Fibroblast of pulmonary artery (primary cell): ENCODE measurements at regions not wholly inside any gene's neighbourhood (a gene's known extent, or its start where the extent isn't known, plus 50 kb on each side); places are given as distances from the start of the nearest gene placed in this dataset.

ENCODE experiments used
- DNase-seq: peaks from one replicate; pipeline ENCODE4 v3.0.0-alpha.2; 2010; ENCODE audit warnings: low read depth
- H3K4me3 ChIP-seq: replicated peaks from 2 replicates; pipeline ENCODE4 v1.5.1; 2011; ENCODE audit warnings: low read depth, mild to moderate bottlenecking, control low read depth, low read length, moderate library complexity
- TF ChIP-seq, protein P1 (sequence below): IDR thresholded peaks from 2 replicates; pipeline ENCODE4 v1.5.1; 2011; ENCODE audit warnings: mild to moderate bottlenecking, control low read depth, low read length, inconsistent platforms; ENCODE audit errors: missing control alignments

DNA sequence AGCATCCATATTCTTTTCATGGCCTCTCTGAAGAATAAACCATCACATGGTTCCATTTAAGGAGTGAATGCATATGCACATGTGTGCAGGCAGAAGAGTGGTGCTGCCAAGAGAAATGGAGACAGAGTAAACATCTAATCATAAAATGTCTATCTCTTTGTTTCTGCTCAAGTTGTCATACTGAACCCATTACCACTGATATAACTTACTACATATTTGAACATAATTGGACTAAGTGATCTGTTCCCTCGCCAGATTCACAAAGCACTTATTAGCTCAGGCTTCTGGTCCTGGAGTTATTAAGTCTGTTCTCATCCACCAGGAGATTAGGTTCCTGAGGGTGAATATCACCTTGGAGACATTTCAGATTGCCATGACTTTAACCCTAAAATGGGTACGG lies 72.3 kb upstream of the XYLT1 start:
- TF ChIP-seq, protein P1, sequence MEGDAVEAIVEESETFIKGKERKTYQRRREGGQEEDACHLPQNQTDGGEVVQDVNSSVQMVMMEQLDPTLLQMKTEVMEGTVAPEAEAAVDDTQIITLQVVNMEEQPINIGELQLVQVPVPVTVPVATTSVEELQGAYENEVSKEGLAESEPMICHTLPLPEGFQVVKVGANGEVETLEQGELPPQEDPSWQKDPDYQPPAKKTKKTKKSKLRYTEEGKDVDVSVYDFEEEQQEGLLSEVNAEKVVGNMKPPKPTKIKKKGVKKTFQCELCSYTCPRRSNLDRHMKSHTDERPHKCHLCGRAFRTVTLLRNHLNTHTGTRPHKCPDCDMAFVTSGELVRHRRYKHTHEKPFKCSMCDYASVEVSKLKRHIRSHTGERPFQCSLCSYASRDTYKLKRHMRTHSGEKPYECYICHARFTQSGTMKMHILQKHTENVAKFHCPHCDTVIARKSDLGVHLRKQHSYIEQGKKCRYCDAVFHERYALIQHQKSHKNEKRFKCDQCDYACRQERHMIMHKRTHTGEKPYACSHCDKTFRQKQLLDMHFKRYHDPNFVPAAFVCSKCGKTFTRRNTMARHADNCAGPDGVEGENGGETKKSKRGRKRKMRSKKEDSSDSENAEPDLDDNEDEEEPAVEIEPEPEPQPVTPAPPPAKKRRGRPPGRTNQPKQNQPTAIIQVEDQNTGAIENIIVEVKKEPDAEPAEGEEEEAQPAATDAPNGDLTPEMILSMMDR: no peak
- no peak overlapping the region for H3K4me3 ChIP-seq

GRCh38 chr16:17541324-17541723 lies 70.6 kb upstream of the XYLT1 start:
- TF ChIP-seq, protein P1: no peak
- H3K4me3 ChIP-seq: no peak overlapping the region
- no peak for DNase-seq

More for the DNA sequence above, 72.3 kb upstream of the XYLT1 start:
- DNase-seq: no peak

DNA sequence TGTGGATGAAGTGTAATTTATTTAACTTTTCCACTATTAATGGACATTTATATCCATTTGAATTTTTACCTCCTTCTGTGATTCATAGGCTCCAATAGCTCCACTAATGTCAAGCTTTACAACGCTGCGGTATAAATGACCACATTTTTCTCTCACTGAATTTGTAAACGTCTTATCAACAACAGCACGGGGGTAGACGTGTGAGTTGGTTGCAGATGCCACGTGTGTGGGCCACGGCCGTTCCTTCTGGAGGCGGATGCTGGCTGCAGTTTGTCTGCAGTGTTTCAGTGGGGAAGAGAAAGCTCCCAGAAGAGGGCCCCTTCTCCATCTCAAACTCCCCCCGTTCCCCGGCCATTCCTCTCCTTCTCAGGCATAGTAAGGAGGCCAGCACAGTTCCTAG lies 68.2 kb upstream of the XYLT1 start:
- no peak overlapping the region for H3K4me3 ChIP-seq
- DNase-seq: no peak
- TF ChIP-seq, protein P1: no peak

DNA sequence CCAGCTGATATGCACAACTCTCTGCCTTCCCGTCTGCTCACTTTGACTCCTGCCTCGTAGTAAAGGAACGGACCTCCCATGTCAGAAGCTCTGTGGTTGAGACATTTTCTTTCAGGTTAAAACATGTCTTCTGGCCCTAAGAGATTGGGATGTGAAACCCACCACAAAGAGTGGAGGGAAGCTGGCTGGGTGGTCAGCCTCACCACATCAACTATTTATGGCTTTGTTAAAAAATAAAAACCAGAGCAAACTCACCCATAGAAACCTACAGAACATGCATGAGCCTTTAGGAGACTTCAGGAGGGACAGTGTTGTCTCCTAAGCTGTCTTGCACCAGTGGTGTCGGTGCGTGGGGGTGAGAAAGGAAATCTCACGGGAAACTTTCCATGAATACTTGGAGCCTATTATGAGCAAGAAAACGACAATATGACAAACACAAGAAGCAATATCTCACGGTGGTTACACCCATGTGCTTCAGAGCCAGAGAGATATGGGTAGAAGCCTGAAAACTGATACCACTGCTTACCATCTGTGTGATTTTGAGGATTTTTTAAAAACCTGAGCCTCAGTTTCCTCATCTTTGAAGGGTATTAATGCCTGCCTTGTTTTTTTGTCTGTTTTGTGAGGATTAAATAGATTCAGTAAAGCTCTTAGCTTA lies 61.7 kb upstream of the XYLT1 start:
- TF ChIP-seq, protein P1: no peak
- no peak overlapping the region for H3K4me3 ChIP-seq
- DNase-seq: no peak

- TF ChIP-seq, protein P1: no peak
- DNase-seq: no peak
- no peak overlapping the region for H3K4me3 ChIP-seq
These were observed 59.4 kb upstream of the XYLT1 start for GRCh38 chr16:17529982-17530760.

GRCh38 chr16:17526956-17527937 lies 56.5 kb upstream of the XYLT1 start:
- TF ChIP-seq, protein P1: no peak
- no peak for DNase-seq
- H3K4me3 ChIP-seq: no peak overlapping the region
